ENCODE measurements at regions not wholly inside any gene's neighbourhood (a gene's known extent, or its start where the extent isn't known, plus 50 kb on each side); places are given as distances from the start of the nearest gene placed in this dataset.

GRCh38 chr17:31745964-31746600, 113.0 kb downstream of the COPRS start:
- TF ChIP-seq EZH2phosphoT487 (IDR thresholded peaks at IDR 0.05; ENCODE audit: insufficient read depth, low read depth) (no peak), EZH2 (IDR thresholded peaks at IDR 0.05; ENCODE audit: insufficient read depth, poor library complexity, severe bottlenecking) (no peak)
- in situ Hi-C loops (cut with MboI): no loop called here
- no peak for DNase-seq

GRCh38 chr17:31744511-31744951, 114.5 kb downstream of the COPRS start:
- no peaks in the 10 kb centered on the region for H4K20me1 ChIP-seq (ENCODE audit: insufficient read depth)
- H3K4me1 ChIP-seq (ENCODE audit: insufficient read depth): peaks cover 42% of the 10 kb centered on the region
- H3K27ac ChIP-seq: no peak overlapping the region
- in situ Hi-C loops (cut with MboI): no loop called here
- H3K27me3 ChIP-seq (replicated peaks; ENCODE audit: insufficient read depth): no peaks in the 10 kb centered on the region
- 0 out of 2 replicates have a peak overlapping the region, but pooled peaks have one; percentile 7 for H3K9ac ChIP-seq
- H3K36me3 ChIP-seq (ENCODE audit: low read depth): no peaks in the 10 kb centered on the region
- TF ChIP-seq EZH2phosphoT487 (IDR thresholded peaks at IDR 0.05; ENCODE audit: insufficient read depth, low read depth) (no peak), EZH2 (IDR thresholded peaks at IDR 0.05; ENCODE audit: insufficient read depth, poor library complexity, severe bottlenecking) (no peak)
- no peak overlapping the region for H3K4me3 ChIP-seq
- no peaks in the 10 kb centered on the region for H3K79me2 ChIP-seq (ENCODE audit: insufficient read depth)
- no peaks in the 10 kb centered on the region for H3K9me2 ChIP-seq (ENCODE audit: insufficient read depth)
- H3K4me2 ChIP-seq (ENCODE audit: unreplicated experiment): peak overlapping the region; percentile 65
- H3K9me3 ChIP-seq (ENCODE audit: low read depth): no peaks in the 10 kb centered on the region
- no peak for DNase-seq
- 37 to 39% methylated on average over 3 of the region's 3 CpGs for WGBS, 2 experiments (ENCODE audit: low coverage in 1 of 2, low lambda C conversion rate in 2 of 2, missing lambda C conversion rate in 2 of 2)
- H3F3A ChIP-seq (ENCODE audit: insufficient read depth): peaks cover 24% of the 10 kb centered on the region
- peak overlapping the region; percentile 54 for H2AFZ ChIP-seq

More at GRCh38 chr17:31745964-31746600, 113.0 kb downstream of the COPRS start:
- no peaks in the 10 kb centered on the region for H3K9me2 ChIP-seq (ENCODE audit: insufficient read depth)
- no peaks in the 10 kb centered on the region for H3K79me2 ChIP-seq (ENCODE audit: insufficient read depth)
- H2AFZ ChIP-seq: peak overlapping the region; percentile 47; the same call in 1 of the 2 replicates
- no peaks in the 10 kb centered on the region for H3K36me3 ChIP-seq (ENCODE audit: low read depth)
- H3K27ac ChIP-seq: no peak overlapping the region
- no peak overlapping the region for H3K4me3 ChIP-seq
- H3K27me3 ChIP-seq (replicated peaks; ENCODE audit: insufficient read depth): no peaks in the 10 kb centered on the region
- WGBS, 2 experiments (ENCODE audit: low coverage in 1 of 2, low lambda C conversion rate in 2 of 2, missing lambda C conversion rate in 2 of 2): 63 to 66% methylated on average over 8 of the region's 8 CpGs
- H3K9me3 ChIP-seq (ENCODE audit: low read depth): no peaks in the 10 kb centered on the region
- no peak overlapping the region for H3K9ac ChIP-seq
- peaks cover 28% of the 10 kb centered on the region for H3K4me1 ChIP-seq (ENCODE audit: insufficient read depth)
- no peaks in the 10 kb centered on the region for H4K20me1 ChIP-seq (ENCODE audit: insufficient read depth)
- peaks cover 11% of the 10 kb centered on the region for H3F3A ChIP-seq (ENCODE audit: insufficient read depth)
- no peak overlapping the region for H3K4me2 ChIP-seq (ENCODE audit: unreplicated experiment)

- Histone ChIP-seq H3K9ac (0 out of 2 replicates have a peak overlapping the region, but pooled peaks have one; percentile 7), H3K4me2 (ENCODE audit: unreplicated experiment) (peak overlapping the region; percentile 65)
Measured at GRCh38 chr17:31743797-31744196, 115.2 kb downstream of the COPRS start.

GRCh38 chr17:31741371-31741770, 117.7 kb downstream of the COPRS start:
- Histone ChIP-seq H2AFZ (no peak overlapping the region), H3K36me3 (ENCODE audit: low read depth) (no peaks in the 10 kb centered on the region), H3K27ac (peak overlapping the region; percentile 92), H3K4me1 (ENCODE audit: insufficient read depth) (peaks cover 59% of the 10 kb centered on the region), H3K9me3 (ENCODE audit: low read depth) (no peaks in the 10 kb centered on the region), H3K9me2 (ENCODE audit: insufficient read depth) (no peaks in the 10 kb centered on the region), H3K4me2 (ENCODE audit: unreplicated experiment) (no peak overlapping the region), H3K27me3 (replicated peaks; ENCODE audit: insufficient read depth) (no peaks in the 10 kb centered on the region), H3K4me3 (no peak overlapping the region), H3K9ac (no peak overlapping the region), H3F3A (ENCODE audit: insufficient read depth) (peaks cover 41% of the 10 kb centered on the region), H4K20me1 (ENCODE audit: insufficient read depth) (no peaks in the 10 kb centered on the region), H3K79me2 (ENCODE audit: insufficient read depth) (no peaks in the 10 kb centered on the region)
- in situ Hi-C loops (cut with MboI): no loop called here
- TF ChIP-seq EZH2 (IDR thresholded peaks at IDR 0.05; ENCODE audit: insufficient read depth, poor library complexity, severe bottlenecking) (no peak), EZH2phosphoT487 (IDR thresholded peaks at IDR 0.05; ENCODE audit: insufficient read depth, low read depth) (no peak)
- 74 to 75% methylated on average over 3 of the region's 3 CpGs for WGBS, 2 experiments (ENCODE audit: low coverage in 1 of 2, low lambda C conversion rate in 2 of 2, missing lambda C conversion rate in 2 of 2)
- no peak for DNase-seq

More at GRCh38 chr17:31743797-31744196, 115.2 kb downstream of the COPRS start:
- no peaks in the 10 kb centered on the region for H4K20me1 ChIP-seq (ENCODE audit: insufficient read depth)
- peaks cover 49% of the 10 kb centered on the region for H3K4me1 ChIP-seq (ENCODE audit: insufficient read depth)
- WGBS, 2 experiments (ENCODE audit: low coverage in 1 of 2, low lambda C conversion rate in 2 of 2, missing lambda C conversion rate in 2 of 2): 13 to 17% methylated on average over 2 of the region's 2 CpGs
- no peaks in the 10 kb centered on the region for H3K79me2 ChIP-seq (ENCODE audit: insufficient read depth)
- H3K27ac ChIP-seq: peak overlapping the region; percentile 15; the same call in 1 of the 2 replicates
- no peaks in the 10 kb centered on the region for H3K9me2 ChIP-seq (ENCODE audit: insufficient read depth)
- H3F3A ChIP-seq (ENCODE audit: insufficient read depth): peaks cover 30% of the 10 kb centered on the region
- no peaks in the 10 kb centered on the region for H3K36me3 ChIP-seq (ENCODE audit: low read depth)
- 0 out of 2 replicates have a peak overlapping the region, but pooled peaks have one; percentile 9 for H3K4me3 ChIP-seq
- in situ Hi-C loops (cut with MboI): no loop called here
- no peaks in the 10 kb centered on the region for H3K9me3 ChIP-seq (ENCODE audit: low read depth)
- H3K27me3 ChIP-seq (replicated peaks; ENCODE audit: insufficient read depth): no peaks in the 10 kb centered on the region
- peak overlapping the region; percentile 54 for H2AFZ ChIP-seq
- TF ChIP-seq EZH2phosphoT487 (IDR thresholded peaks at IDR 0.05; ENCODE audit: insufficient read depth, low read depth): no peak
- no peak for TF ChIP-seq EZH2 (IDR thresholded peaks at IDR 0.05; ENCODE audit: insufficient read depth, poor library complexity, severe bottlenecking)
- DNase-seq: peak; percentile 46
